A673 (cell line): ENCODE measurements at regions not wholly inside any gene's neighbourhood (a gene's known extent, or its start where the extent isn't known, plus 50 kb on each side); places are given as distances from the start of the nearest gene placed in this dataset.

Source experiments
- BruUV-seq: library from RNA; stranded (reverse); fragments of 400-500 nt; replicated peaks from 2 replicates; lab custom pipeline; 2021; lab: Mats Ljungman, UMichigan
- CTCF ChIA-PET: fragments of 300-600 bp; sonication (Branson Sonifier 250); formaldehyde crosslinking; loops from one replicate; lab custom pipeline; 2022; ENCODE audit warnings: antibody characterized with exemption; lab: Charles Lee
- POLR2A ChIA-PET: fragments of 300-600 bp; sonication (Branson Sonifier 250); formaldehyde crosslinking; loops from one replicate; lab custom pipeline; 2022; ENCODE audit warnings: antibody characterized with exemption; ENCODE audit not compliant: low non-redundant PET; lab: Charles Lee
- DNase-seq: peaks from one replicate; pipeline ENCODE4 v3.0.0-alpha.2; 2015; ENCODE audit warnings: low spot score
- H3K27ac ChIP-seq: fragments of 200-600 bp; sonication (generic); 2 replicates; pipeline ENCODE4 v1.5.1; 2016; ENCODE audit warnings: mixed run types, low read depth, mild to moderate bottlenecking, mixed read lengths, antibody characterized with exemption, low read length; ENCODE audit not compliant: poor library complexity, severe bottlenecking
- H3K27me3 ChIP-seq: fragments of 200-600 bp; sonication (generic); replicated peaks from 2 replicates; pipeline ENCODE4 v1.6.1; 2017; ENCODE audit warnings: mixed run types, low read depth, mild to moderate bottlenecking, mixed read lengths, antibody characterized with exemption, low read length; ENCODE audit not compliant: insufficient read depth, poor library complexity
- H3K36me3 ChIP-seq: fragments of 200-600 bp; sonication (generic); 2 replicates; pipeline ENCODE4 v1.6.1; 2016; ENCODE audit warnings: mixed run types, mild to moderate bottlenecking, mixed read lengths, antibody characterized with exemption, low read length; ENCODE audit not compliant: insufficient read depth, poor library complexity, severe bottlenecking
- H3K4me1 ChIP-seq: fragments of 200-600 bp; sonication (generic); 2 replicates; pipeline ENCODE4 v1.6.1; 2017; ENCODE audit warnings: mixed run types, mild to moderate bottlenecking, mixed read lengths, antibody characterized with exemption, low read length; ENCODE audit not compliant: insufficient read depth, poor library complexity, severe bottlenecking
- H3K4me3 ChIP-seq: fragments of 200-600 bp; sonication (generic); 2 replicates; pipeline ENCODE4 v1.5.1; 2016; ENCODE audit warnings: low read depth, mixed run types, mild to moderate bottlenecking, mixed read lengths, low read length; ENCODE audit not compliant: poor library complexity, severe bottlenecking
- H3K9me3 ChIP-seq: fragments of 200-600 bp; sonication (generic); 2 replicates; pipeline ENCODE4 v1.6.1; 2016; ENCODE audit warnings: mixed run types, low read depth, mild to moderate bottlenecking, mixed read lengths, antibody characterized with exemption, low read length; ENCODE audit not compliant: poor library complexity, severe bottlenecking
- CTCF ChIP-seq: fragments of 300-800, 200-600 bp; sonication (generic); conservative IDR thresholded peaks from 2 replicates; pipeline ENCODE4 v1.5.1; 2017; ENCODE audit warnings: low read depth, mild to moderate bottlenecking, antibody characterized with exemption, low read length, moderate library complexity, mixed read lengths
- EZH2 ChIP-seq: fragments of 200-600 bp; sonication (generic); IDR thresholded peaks from 2 replicates; pipeline ENCODE4 v1.6.1; 2017; ENCODE audit warnings: borderline replicate concordance, low read depth, mild to moderate bottlenecking, mixed read lengths, antibody characterized with exemption, low read length; ENCODE audit not compliant: poor library complexity, severe bottlenecking
- intact Hi-C: fragments of 100-400 bp; cut with micrococcal nuclease; formaldehyde crosslinking; loops from one replicate; pipeline ENCODE4 v1.10.0; 2022; ENCODE audit not compliant: unreplicated experiment

- ChIA-PET POLR2A (no interaction called here), CTCF (no interaction called here)
- H3K4me3 ChIP-seq: no peak overlapping the region
- H3K9me3 ChIP-seq: no peaks in the 10 kb centered on the region
- no peak for DNase-seq
- no peaks in the 10 kb centered on the region for H3K4me1 ChIP-seq
- intact Hi-C loops: no loop called here
- no peaks in the 10 kb centered on the region for H3K36me3 ChIP-seq
- no peaks in the 10 kb centered on the region for H3K27me3 ChIP-seq
- H3K27ac ChIP-seq: no peak overlapping the region
- TF ChIP-seq CTCF (no peak), EZH2 (no peak)
- BruUV-seq: no TSS peak
Observed at GRCh38 chr3:5442786-5443138, 255.3 kb downstream of the EDEM1 start.

GRCh38 chr3:5444253-5444652 lies 256.7 kb downstream of the EDEM1 start:
- POLR2A ChIA-PET: no interaction called here
- H3K4me3 ChIP-seq: no peak overlapping the region
- intact Hi-C loops: no loop called here
- no TSS peak for BruUV-seq
- H3K4me1 ChIP-seq: no peaks in the 10 kb centered on the region
- no peak for DNase-seq
- no peaks in the 10 kb centered on the region for H3K36me3 ChIP-seq
- no peaks in the 10 kb centered on the region for H3K27me3 ChIP-seq
- H3K27ac ChIP-seq: no peak overlapping the region
- TF ChIP-seq CTCF (no peak), EZH2 (no peak)
- CTCF ChIA-PET: interaction anchor here (0.6 kb wide), 1 partner anchor 92 kb away, joined by 3 read pairs; no protein-coding TSS in a partner anchor
- H3K9me3 ChIP-seq: no peaks in the 10 kb centered on the region

GRCh38 chr3:5445676-5446201 lies 258.2 kb downstream of the EDEM1 start:
- DNase-seq: no peak
- Histone ChIP-seq H3K27ac (no peak overlapping the region), H3K4me1 (no peaks in the 10 kb centered on the region), H3K9me3 (no peaks in the 10 kb centered on the region), H3K27me3 (no peaks in the 10 kb centered on the region), H3K4me3 (no peak overlapping the region), H3K36me3 (no peaks in the 10 kb centered on the region)
- no TSS peak for BruUV-seq
- intact Hi-C loops: no loop called here
- no peak for TF ChIP-seq CTCF
- no peak for TF ChIP-seq EZH2
- ChIA-PET POLR2A (no interaction called here), CTCF (no interaction called here)
